OCI-LY7 (cell line): ENCODE measurements at regions not wholly inside any gene's neighbourhood (a gene's known extent, or its start where the extent isn't known, plus 50 kb on each side); places are given as distances from the start of the nearest gene placed in this dataset.

Source experiments
- EZH2phosphoT487 ChIP-seq: fragments of 200-600 bp; sonication (generic); IDR thresholded peaks from 2 replicates; pipeline ENCODE4 v1.6.1; 2018; ENCODE audit warnings: low read depth, borderline replicate concordance, mild to moderate bottlenecking, mixed run types, antibody characterized with exemption, low read length, moderate library complexity, mixed read lengths
- TF ChIP-seq, protein P1 (sequence below): fragments of 200-600 bp; sonication (generic); conservative IDR thresholded peaks from 2 replicates; pipeline ENCODE4 v1.5.1; 2014; ENCODE audit warnings: mild to moderate bottlenecking, antibody characterized with exemption, low read length, moderate library complexity, mixed read lengths

DNA sequence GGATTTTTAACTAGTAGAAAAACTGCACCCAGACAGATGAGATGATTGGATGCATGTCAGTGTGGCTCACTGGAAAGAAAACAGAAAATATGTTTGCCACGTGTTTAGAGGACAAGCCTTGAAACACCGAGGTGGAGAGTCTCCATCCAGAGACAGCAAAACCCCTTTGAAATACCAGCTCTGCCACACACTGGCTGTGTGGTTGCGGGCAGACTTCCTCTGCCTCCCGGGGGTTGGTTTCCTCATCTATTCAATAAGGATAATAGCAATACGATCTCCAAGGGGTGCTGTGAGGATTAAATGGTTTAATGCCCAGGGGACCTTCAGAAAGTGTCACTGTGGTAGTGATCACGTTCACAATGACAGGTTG lies 67.2 kb upstream of the PARP1 start:
- TF ChIP-seq, protein P1, sequence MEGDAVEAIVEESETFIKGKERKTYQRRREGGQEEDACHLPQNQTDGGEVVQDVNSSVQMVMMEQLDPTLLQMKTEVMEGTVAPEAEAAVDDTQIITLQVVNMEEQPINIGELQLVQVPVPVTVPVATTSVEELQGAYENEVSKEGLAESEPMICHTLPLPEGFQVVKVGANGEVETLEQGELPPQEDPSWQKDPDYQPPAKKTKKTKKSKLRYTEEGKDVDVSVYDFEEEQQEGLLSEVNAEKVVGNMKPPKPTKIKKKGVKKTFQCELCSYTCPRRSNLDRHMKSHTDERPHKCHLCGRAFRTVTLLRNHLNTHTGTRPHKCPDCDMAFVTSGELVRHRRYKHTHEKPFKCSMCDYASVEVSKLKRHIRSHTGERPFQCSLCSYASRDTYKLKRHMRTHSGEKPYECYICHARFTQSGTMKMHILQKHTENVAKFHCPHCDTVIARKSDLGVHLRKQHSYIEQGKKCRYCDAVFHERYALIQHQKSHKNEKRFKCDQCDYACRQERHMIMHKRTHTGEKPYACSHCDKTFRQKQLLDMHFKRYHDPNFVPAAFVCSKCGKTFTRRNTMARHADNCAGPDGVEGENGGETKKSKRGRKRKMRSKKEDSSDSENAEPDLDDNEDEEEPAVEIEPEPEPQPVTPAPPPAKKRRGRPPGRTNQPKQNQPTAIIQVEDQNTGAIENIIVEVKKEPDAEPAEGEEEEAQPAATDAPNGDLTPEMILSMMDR: no peak
- no peak for TF ChIP-seq EZH2phosphoT487
